Kasumi-1 (cell line): ENCODE measurements at regions not wholly inside any gene's neighbourhood (a gene's known extent, or its start where the extent isn't known, plus 50 kb on each side); places are given as distances from the start of the nearest gene placed in this dataset.
"Not testable (repeated sequence)": the region's sequence is repeated elsewhere in the genome, so short reads cannot be mapped to it uniquely, and the experiment has no call there.

Source experiments
- DNase-seq, 2 experiments: peaks; one replicate each; lab custom pipeline; 2025; lab: John Stamatoyannopoulos, UW

GRCh38 chr13:52565324-52565723 lies 76.9 kb upstream of the HNRNPA1L2 start:
- DNase-seq, result not testable (repeated sequence)

GRCh38 chr13:52569904-52570602 lies 72.2 kb upstream of the HNRNPA1L2 start:
- DNase-seq, result peak; percentile 44 to 51

- DNase-seq, result not testable (repeated sequence)
Measured at GRCh38 chr13:52571163-52571562, 71.1 kb upstream of the HNRNPA1L2 start.

GRCh38 chr13:52582962-52583361 lies 59.3 kb upstream of the HNRNPA1L2 start:
- DNase-seq, result not testable (repeated sequence)
